ENCODE measurements at regions not wholly inside any gene's neighbourhood (a gene's known extent, or its start where the extent isn't known, plus 50 kb on each side); places are given as distances from the start of the nearest gene placed in this dataset.

- no peak for FAIRE-seq
- DNase-seq (ENCODE audit: low spot score in 2 of 2), result no peak
Measured at GRCh38 chr6:54629131-54629530, 217.4 kb upstream of the FAM83B start.

- no peak for FAIRE-seq
- no peak for DNase-seq (ENCODE audit: low spot score in 2 of 2)
Measured at GRCh38 chr6:54632984-54633565, 213.5 kb upstream of the FAM83B start.

GRCh38 chr6:54633601-54634000 lies 213.0 kb upstream of the FAM83B start:
- FAIRE-seq, result no peak
- no peak for DNase-seq (ENCODE audit: low spot score in 2 of 2)

- FAIRE-seq (no peak), DNase-seq (ENCODE audit: low spot score in 2 of 2) (no peak)
Measured at GRCh38 chr6:54640911-54641310, 205.7 kb upstream of the FAM83B start.

- no peak for FAIRE-seq
- no peak for DNase-seq (ENCODE audit: low spot score in 2 of 2)
Measured at GRCh38 chr6:54646069-54646950, 200.3 kb upstream of the FAM83B start.

- no peak for FAIRE-seq
- no peak for DNase-seq (ENCODE audit: low spot score in 2 of 2)
Measured at GRCh38 chr6:54646951-54647664, 199.5 kb upstream of the FAM83B start.

GRCh38 chr6:54654381-54654780 lies 192.2 kb upstream of the FAM83B start:
- FAIRE-seq, result no peak
- DNase-seq (ENCODE audit: low spot score in 2 of 2), result no peak

- no peak for FAIRE-seq
- no peak for DNase-seq (ENCODE audit: low spot score in 2 of 2)
Measured at GRCh38 chr6:54655162-54655561, 191.4 kb upstream of the FAM83B start.

GRCh38 chr6:54665278-54665677 lies 181.3 kb upstream of the FAM83B start:
- FAIRE-seq, result no peak

GRCh38 chr6:54680531-54680930 lies 166.0 kb upstream of the FAM83B start:
- DNase-seq (ENCODE audit: low spot score in 2 of 2) (no peak), FAIRE-seq (no peak)

More at GRCh38 chr6:54665278-54665677, 181.3 kb upstream of the FAM83B start:
- no peak for DNase-seq (ENCODE audit: low spot score in 2 of 2)

GRCh38 chr6:54681267-54681666 lies 165.3 kb upstream of the FAM83B start:
- DNase-seq (ENCODE audit: low spot score in 2 of 2), result no peak

GRCh38 chr6:54681987-54682386 lies 164.6 kb upstream of the FAM83B start:
- no peak for DNase-seq (ENCODE audit: low spot score in 2 of 2)
- FAIRE-seq, result no peak

More at GRCh38 chr6:54681267-54681666, 165.3 kb upstream of the FAM83B start:
- FAIRE-seq, result no peak

- no peak for FAIRE-seq
- no peak for DNase-seq (ENCODE audit: low spot score in 2 of 2)
Measured at GRCh38 chr6:54689620-54690019, 157.0 kb upstream of the FAM83B start.

- DNase-seq (ENCODE audit: low spot score in 2 of 2) (no peak), FAIRE-seq (no peak)
Measured at GRCh38 chr6:54690596-54690995, 156.0 kb upstream of the FAM83B start.

GRCh38 chr6:54694928-54695532 lies 151.5 kb upstream of the FAM83B start:
- DNase-seq (ENCODE audit: low spot score in 2 of 2) (no peak), FAIRE-seq (no peak)

- FAIRE-seq, result no peak
Measured at GRCh38 chr6:54695815-54696214, 150.8 kb upstream of the FAM83B start.

GRCh38 chr6:54697424-54697823 lies 149.1 kb upstream of the FAM83B start:
- DNase-seq (ENCODE audit: low spot score in 2 of 2) (no peak), FAIRE-seq (no peak)

More at GRCh38 chr6:54695815-54696214, 150.8 kb upstream of the FAM83B start:
- no peak for DNase-seq (ENCODE audit: low spot score in 2 of 2)

- DNase-seq (ENCODE audit: low spot score in 2 of 2) (no peak), FAIRE-seq (no peak)
Measured at GRCh38 chr6:54698974-54699373, 147.6 kb upstream of the FAM83B start.

- FAIRE-seq (no peak), DNase-seq (ENCODE audit: low spot score in 2 of 2) (no peak)
Measured at GRCh38 chr6:54700158-54700557, 146.4 kb upstream of the FAM83B start.

GRCh38 chr6:54702772-54703171 lies 143.8 kb upstream of the FAM83B start:
- FAIRE-seq, result no peak
- no peak for DNase-seq (ENCODE audit: low spot score in 2 of 2)

- FAIRE-seq (no peak), DNase-seq (ENCODE audit: low spot score in 2 of 2) (no peak)
Measured at GRCh38 chr6:54706391-54706790, 140.2 kb upstream of the FAM83B start.

All from frontal cortex (tissue), 3 donors.